DMS 273 (cell line): ENCODE measurements at regions not wholly inside any gene's neighbourhood (a gene's known extent, or its start where the extent isn't known, plus 50 kb on each side); places are given as distances from the start of the nearest gene placed in this dataset.

ENCODE experiments used
- DNase-seq: peaks from one replicate; lab custom pipeline; 2025; ENCODE audit not compliant: unreplicated experiment; lab: John Stamatoyannopoulos, UW

GRCh38 chr2:76584474-76584873 is 873.8 kb upstream of the GCFC2 start:
- DNase-seq = no peak

- DNase-seq = no peak
These were observed 869.2 kb upstream of the GCFC2 start for GRCh38 chr2:76579911-76580310.

GRCh38 chr2:76572981-76573380 is 862.3 kb upstream of the GCFC2 start:
- DNase-seq = no peak

DNA sequence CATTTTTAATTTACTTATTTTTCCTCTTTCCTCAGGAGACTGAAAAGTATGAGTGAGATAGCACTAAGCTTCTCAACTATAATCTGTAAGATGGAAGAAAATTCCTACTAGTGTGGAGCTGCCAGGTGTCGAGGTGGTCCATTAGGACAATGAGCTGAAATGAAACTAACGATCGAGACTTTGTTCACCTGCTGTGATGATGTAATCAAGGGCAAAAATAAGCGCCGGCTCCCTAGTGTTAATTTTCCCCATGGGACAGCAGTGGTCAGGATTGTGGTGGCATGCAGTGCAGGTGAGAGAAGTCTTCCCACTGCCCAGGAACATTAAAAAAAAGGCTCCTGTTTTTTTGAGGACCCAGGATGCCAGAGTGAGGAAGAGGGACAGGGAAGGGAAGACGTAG is 859.1 kb upstream of the GCFC2 start:
- no peak for DNase-seq

DNA sequence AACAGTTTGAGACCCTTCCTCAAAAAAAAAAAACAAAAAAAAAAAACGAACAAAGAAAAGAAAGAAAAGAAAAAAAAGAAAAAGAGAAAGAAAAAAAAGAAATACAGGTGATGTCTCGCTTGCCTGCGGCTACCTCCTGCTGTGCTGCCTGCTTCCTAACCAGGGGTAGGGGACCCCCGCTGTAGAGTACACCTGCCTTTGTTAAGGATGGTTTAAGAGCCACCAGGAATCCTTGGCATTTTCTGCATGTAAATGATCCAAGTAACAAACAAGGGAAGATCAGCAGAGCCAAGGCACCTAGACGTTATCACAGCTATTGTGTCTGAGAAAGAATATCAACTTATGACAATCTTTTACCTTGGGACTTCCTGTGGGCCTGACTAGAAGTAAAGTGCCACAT is 856.8 kb upstream of the GCFC2 start:
- DNase-seq = no peak

DNA sequence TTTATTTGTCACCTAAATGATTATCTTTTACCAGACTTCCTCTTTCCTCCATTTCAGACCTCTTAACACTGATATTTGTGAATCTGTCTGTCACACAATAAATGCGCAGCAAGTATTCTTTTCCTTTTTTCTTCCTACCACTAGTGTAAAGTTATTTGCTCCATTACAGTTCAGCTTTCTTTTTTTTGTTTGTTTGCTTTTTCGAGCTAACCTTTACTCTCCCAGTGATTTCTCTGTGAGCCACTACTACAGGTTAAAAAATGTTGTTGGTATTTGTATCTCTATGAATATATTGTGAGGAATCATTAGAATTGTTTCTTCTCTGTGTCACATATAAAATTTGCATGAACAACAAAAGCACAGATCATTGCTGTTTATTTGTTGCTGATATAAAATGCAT is 854.0 kb upstream of the GCFC2 start:
- DNase-seq = no peak

DNA sequence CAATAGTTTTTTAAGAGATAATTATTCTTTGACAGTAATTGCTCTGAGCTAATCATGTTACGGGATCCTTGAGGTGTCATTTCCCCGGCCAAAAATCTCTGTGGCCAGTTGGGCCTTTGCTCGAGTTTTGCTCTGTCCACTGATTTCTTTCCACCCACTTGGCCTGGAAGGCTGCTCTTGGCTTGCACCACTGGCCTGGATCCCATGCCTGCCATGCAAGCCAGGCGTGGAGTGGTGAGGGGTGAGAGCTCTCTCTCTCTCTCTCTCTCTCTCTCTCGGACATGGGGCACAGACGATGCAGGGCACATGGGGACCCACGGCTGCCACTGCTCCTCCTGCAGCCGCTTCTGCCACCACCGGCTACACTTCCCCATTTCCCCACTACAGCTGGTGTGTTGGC is 853.0 kb upstream of the GCFC2 start:
- DNase-seq = no peak

- no peak for DNase-seq
These were observed 847.4 kb upstream of the GCFC2 start for GRCh38 chr2:76558157-76558556.

DNA sequence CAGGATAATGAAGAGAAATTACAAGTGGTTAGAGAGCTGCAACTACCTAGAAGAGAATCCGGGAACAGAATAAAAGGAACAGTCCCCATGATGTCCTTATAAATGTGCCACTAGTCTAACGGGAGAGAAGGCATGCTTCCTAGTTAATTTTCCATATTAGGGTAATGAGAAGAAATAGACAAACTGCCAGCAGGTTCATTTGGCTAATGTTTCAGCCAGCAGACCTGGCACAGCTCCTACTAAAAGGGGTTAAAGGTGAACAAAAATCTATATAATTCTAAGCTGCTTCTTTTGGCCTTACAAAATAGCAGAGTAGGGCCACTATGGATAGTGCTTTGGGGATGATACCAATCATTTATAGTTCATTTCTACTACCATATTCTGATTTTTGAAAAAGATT is 845.3 kb upstream of the GCFC2 start:
- DNase-seq = no peak

GRCh38 chr2:76546207-76546606 is 835.5 kb upstream of the GCFC2 start:
- no peak for DNase-seq

GRCh38 chr2:76544901-76545300 is 834.2 kb upstream of the GCFC2 start:
- DNase-seq = no peak

DNA sequence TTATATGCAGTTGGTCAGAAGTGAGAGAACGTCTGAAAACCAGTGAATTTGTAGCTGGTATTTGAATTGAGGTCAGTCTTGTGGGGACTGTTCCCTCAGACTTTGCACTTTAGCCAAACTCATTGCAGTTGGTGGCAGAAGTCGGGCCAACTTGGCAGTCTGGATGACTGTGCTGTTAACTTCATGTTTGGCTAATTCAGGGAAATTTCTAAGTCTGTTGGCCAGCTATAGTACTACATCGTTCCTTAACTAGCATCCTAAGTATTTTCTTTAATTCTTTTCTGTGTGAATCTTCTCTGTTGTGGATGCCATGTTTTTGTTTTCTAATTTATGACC is 806.8 kb upstream of the GCFC2 start:
- DNase-seq = no peak

DNA sequence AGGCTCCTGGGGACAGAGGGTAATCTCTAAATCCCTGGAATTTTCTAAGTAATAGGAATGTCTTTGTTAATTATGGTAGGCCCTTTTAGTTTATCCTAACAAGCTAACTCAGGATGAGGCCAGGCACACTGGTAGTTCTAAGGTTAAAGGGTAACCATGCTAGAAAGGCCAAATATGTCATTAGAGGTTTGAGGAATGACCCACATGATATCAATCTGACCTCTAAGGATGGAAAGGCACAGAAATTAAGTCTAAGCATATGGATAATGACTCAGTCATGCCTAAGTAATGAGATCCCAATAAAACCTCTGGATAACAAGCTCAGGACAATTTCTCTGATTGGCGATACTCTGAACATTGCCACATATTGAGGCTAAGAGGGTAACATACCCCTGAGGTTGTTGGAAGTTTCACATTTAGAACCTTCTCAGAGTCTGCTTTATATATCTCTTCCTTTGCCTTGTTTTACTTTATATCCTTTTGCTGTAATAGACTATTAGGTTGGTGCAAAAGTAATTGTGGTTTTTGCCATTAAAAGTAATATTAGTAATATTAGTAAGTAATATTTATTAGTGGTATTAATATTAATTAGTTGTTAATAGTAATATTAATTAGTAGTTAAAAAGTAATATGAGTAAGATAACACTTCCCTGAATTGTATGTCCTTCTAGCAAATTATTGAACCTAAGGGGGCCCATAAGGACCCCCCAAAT is 806.3 kb upstream of the GCFC2 start:
- DNase-seq = no peak

GRCh38 chr2:76512201-76512820 is 801.6 kb upstream of the GCFC2 start:
- no peak for DNase-seq

GRCh38 chr2:76506538-76506937 is 795.8 kb upstream of the GCFC2 start:
- DNase-seq = no peak

DNA sequence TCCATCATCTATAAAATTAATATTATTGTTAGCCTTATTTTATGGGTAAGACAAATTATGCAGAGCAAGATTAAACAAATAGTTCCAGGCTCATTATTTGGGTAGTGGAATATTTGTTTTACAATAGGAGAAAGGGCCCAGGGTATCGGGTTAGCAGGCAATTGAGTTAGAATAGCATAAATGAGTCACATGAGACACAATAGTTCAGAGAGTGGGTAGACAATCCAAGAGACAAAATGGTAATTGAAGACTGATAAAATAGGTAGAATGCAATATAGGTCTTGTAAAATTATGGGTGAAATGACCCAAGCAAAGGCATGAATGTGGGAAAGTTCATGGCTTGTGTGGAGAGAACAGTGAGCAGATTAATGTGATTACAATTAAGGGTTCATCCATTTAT is 790.9 kb upstream of the GCFC2 start:
- DNase-seq = no peak

DNA sequence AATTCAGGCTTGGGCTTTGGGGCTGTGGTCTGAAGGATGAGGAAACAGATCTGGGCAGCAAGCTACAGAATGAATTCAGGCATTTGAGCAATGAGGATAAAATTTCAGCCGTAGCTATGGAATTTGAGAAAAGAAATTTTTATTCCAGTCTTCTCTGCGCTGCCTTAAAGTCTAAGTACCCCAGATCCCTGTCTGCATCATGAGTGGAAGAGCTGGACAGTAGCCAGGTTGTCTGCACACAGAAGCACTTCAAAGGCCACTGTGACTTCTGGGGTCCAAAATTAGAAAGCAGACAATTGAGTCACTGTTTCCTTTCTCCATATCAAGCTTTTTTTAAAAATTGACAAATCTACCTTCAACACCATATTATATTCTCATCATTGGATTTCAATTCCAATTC is 787.6 kb upstream of the GCFC2 start:
- no peak for DNase-seq

DNA sequence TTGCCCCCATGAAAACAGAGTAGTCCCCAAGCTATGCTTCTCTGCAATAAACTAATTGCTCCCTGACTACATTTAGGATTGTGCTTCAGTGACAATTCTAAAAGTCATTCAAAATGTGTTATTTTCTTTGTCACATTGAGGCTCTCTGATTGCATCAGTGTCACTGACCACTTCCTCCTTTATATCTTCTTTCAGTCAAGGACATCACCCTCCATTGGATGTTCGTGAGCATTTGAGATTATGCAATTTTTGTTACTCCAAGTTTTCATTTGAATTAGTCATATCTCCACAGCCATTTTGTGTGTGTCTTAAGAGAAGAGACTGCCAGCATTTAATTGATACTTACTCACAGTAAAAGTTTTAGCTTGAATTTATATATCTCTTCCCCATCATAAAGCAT is 780.8 kb upstream of the GCFC2 start:
- DNase-seq = no peak

DNA sequence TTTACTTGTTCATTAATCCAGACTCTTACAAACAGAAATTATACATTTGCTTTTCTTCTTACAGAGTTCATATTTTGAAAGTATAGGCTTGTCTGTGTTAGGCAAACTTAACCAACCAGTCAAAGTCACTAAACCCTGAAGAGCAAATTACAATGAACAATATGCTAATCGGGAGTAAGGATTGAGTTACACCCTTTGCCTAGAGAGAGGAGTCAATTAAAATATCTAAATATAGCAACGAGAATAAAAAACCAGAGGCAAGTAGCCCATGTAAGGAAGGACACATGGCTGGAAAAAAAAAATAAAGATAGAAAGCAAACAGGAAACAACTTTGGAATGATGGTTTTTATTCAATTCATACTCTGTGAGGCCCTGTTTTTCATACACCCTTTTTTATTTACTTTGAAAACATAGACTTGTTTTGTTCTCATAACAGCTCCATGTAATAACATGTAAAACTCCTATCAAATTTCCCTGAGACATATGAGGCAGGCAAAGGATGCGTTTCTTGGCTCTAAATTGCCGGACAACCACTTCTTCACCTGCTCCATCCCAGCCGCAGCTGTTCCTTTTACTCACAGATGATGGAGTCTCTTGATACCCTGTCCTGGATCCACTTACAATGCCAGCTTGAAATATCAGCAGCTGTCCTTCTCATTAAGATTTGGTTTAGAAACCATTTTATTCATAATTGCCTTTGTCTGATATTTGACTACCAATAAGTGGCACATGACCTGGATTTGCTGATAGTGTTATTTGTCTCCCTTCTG is 767.7 kb upstream of the GCFC2 start:
- no peak for DNase-seq

DNA sequence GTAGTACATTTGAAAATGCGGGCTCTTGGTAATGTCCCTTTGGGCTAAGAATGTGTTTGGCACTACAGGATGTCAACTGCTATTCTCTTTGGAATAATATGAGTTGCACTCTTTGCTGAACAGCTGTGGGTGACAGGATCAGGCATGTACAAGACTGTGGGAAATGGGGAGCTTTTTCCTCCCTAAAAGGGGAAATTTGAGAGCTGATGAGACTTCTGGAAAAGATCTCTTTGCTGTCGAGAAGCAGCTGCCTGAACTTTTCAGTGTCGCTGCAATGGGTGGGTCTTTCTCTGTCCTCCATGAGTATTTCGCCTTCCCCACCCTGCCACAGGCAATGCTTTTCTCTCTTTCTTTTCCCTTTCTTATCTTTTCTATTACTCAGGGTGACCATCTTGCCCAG is 762.2 kb upstream of the GCFC2 start:
- no peak for DNase-seq

GRCh38 chr2:76469066-76469465 is 758.4 kb upstream of the GCFC2 start:
- no peak for DNase-seq

- DNase-seq = no peak
These were observed 756.6 kb upstream of the GCFC2 start for GRCh38 chr2:76467326-76467725.
